Epithelial cell of esophagus (primary cell): ENCODE measurements at regions not wholly inside any gene's neighbourhood (a gene's known extent, or its start where the extent isn't known, plus 50 kb on each side); places are given as distances from the start of the nearest gene placed in this dataset.

Source experiments
- DNase-seq: peaks from one replicate; pipeline ENCODE4 v3.0.0; 2010; ENCODE audit warnings: low read depth
- H3K4me3 ChIP-seq: 2 replicates; pipeline ENCODE4 v1.5.1; 2011; ENCODE audit warnings: mild to moderate bottlenecking, low read length, control low read depth
- TF ChIP-seq, protein P1 (sequence below): IDR thresholded peaks from 2 replicates; pipeline ENCODE4 v1.5.1; 2011; ENCODE audit warnings: low read depth, mild to moderate bottlenecking, low read length, control low read depth, inconsistent platforms; ENCODE audit not compliant: insufficient read depth; ENCODE audit errors: missing control alignments

- TF ChIP-seq, protein P1, sequence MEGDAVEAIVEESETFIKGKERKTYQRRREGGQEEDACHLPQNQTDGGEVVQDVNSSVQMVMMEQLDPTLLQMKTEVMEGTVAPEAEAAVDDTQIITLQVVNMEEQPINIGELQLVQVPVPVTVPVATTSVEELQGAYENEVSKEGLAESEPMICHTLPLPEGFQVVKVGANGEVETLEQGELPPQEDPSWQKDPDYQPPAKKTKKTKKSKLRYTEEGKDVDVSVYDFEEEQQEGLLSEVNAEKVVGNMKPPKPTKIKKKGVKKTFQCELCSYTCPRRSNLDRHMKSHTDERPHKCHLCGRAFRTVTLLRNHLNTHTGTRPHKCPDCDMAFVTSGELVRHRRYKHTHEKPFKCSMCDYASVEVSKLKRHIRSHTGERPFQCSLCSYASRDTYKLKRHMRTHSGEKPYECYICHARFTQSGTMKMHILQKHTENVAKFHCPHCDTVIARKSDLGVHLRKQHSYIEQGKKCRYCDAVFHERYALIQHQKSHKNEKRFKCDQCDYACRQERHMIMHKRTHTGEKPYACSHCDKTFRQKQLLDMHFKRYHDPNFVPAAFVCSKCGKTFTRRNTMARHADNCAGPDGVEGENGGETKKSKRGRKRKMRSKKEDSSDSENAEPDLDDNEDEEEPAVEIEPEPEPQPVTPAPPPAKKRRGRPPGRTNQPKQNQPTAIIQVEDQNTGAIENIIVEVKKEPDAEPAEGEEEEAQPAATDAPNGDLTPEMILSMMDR = no peak
- DNase-seq = no peak
- no peak overlapping the region for H3K4me3 ChIP-seq
Measured at GRCh38 chr4:185092535-185093197, 50.4 kb upstream of the SLC25A4 start.
